ENCODE measurements at regions not wholly inside any gene's neighbourhood (a gene's known extent, or its start where the extent isn't known, plus 50 kb on each side); places are given as distances from the start of the nearest gene placed in this dataset.

GRCh38 chr10:61356354-61356753, 96.8 kb downstream of the TMEM26 start:
- no peak for DNase-seq

DNA sequence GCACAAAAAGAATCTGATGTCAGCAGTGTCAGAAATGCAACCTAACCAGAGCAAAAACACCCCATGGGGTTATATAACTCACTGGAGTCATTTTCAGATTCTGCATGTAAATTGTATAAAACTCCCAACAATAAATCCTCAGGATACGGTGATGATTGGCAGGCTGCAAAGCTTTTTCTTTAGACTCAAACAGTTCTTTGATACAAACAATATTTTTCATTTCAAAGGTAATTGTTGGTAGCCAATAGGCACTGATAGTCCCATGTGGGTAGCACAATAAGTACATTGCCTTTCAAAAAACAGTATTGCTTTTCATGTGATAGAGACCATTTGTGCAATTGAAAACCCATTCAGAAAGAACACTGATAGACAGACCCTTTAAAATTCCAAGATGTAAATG, 98.0 kb downstream of the TMEM26 start:
- no peak for DNase-seq

DNA sequence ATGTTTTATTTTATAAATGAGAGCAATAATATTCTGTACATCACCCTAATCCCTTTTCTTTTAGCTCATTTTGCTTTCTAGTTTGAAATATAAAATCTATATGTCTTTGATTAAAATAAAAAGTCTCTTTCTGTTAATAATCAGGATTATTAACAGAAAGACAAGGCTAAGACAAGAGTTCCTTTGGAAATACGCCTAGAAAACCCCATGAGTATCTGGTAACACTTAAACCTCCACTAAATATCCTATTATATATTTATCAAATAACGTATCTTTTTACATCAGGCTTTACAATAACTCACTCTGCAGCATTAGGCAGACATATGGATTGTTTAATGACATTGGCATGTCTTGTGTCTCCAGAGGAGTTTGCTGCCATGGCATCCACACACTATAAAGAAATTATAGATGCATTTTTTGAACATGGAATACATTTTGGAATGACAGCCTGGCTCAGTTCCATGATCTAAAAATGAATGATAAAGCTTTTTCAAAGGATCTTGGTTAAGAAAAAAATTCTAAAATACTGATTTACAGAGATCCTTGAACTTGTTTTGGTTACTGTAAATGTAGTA, 98.7 kb downstream of the TMEM26 start:
- no peak for DNase-seq

GRCh38 chr10:61350794-61351193, 102.4 kb downstream of the TMEM26 start:
- no peak for DNase-seq

DNA sequence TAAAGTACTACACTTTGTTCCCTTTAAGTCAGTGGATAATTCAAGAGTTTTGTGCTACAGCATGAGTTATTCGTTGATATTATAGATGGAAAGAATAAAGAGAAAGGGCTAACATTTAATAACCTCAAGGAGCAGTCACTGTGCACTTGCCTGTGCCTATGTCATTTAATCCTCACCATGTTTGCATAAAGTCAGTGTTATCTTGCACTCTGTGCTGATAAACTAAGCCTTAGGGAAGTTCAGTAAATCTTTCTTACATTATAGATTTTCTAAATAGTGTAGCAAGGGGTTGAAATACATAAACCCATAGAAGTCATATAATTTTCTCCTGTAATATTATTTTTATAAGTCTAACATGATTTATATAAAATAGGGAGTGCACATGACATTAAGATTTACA, 103.1 kb downstream of the TMEM26 start:
- no peak for DNase-seq

DNA sequence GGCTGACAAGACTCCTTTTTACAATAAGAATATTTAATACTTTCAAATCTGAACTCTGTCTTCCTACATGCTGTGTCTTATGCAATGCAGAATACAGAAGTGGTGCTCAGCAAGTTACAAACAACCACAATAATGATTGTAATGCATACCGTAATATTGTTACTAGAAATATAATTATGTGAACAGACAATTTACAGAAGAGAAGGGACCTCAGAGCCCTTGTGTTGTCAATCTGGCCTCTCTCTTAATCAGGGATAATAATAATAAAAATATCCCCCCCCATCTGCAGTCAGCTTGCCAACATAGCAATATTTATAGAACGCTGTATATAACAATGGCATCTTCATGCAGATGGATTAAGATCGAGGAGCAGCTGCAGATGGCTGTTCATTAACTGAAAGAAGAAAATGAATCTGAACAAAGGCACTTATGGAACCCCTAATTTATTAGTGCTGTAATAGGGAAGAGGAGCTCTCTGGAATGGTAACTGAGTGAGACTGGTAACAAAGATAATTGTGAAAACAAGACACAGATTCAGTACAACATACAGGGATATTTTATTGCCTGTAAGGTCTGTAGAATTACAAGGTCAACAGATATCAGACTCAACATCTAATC, 106.3 kb downstream of the TMEM26 start:
- DNase-seq = no peak

DNA sequence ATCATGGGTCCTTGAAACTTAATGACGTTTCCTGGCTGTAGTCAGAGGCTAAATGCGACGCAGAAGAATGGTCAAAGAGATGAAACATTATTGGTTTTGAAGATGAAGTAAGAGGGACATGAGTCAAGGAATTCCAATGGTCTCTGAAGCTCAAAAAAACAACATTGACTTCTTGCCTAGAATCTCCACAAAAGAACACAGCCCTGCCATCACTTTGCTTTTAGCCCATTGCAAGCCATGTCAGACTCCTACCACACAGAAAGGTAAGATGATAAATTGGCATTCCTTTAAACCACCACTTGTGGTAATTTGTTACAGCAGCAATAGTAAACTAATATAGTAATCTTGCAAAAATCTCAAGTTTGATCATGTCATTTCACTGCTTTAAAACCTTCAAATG, 109.4 kb downstream of the TMEM26 start:
- no peak for DNase-seq

- DNase-seq = no peak
These were observed 110.2 kb downstream of the TMEM26 start for GRCh38 chr10:61342858-61343572.

DNA sequence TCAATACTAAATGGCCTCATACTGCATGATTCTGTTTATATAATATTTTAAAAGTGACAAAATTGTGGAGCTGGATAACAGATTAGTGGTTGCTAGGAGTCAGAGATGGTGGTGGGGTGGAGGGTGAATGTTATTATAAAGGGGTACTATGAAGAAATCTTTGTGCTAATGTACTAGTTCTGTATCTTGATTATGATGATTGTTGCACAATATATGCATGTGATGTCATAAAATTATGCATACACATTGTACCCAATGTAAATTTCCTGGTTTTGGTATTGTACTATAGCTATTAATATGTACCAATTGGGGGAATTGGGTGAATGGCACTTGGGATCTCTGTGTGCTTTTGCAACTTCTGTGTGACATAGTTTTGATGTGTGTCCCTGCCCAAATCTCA, 112.2 kb downstream of the TMEM26 start:
- no peak for DNase-seq

GRCh38 chr10:61338146-61338545, 115.0 kb downstream of the TMEM26 start:
- DNase-seq = no peak

- DNase-seq = no peak
These were observed 115.4 kb downstream of the TMEM26 start for GRCh38 chr10:61337741-61338140.

DNA sequence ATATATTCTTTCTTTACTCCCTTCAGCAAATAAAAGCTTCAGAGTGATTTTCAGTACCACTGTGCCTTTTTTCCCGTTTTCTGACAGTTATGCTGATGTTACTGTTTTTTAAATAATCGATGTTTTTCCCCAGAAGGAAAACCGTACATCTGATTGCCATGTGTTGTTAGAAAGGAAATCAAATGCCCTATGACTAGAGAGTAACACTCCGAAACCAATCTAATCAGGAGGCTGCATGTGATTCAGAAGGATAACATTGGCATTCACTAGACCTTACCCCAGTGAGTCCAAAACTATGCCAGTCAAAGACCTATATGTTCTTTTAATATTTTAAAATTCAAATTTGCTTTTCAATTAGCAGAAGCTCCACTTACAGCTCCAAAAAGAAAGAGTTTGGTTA, 116.3 kb downstream of the TMEM26 start:
- DNase-seq = no peak

DNA sequence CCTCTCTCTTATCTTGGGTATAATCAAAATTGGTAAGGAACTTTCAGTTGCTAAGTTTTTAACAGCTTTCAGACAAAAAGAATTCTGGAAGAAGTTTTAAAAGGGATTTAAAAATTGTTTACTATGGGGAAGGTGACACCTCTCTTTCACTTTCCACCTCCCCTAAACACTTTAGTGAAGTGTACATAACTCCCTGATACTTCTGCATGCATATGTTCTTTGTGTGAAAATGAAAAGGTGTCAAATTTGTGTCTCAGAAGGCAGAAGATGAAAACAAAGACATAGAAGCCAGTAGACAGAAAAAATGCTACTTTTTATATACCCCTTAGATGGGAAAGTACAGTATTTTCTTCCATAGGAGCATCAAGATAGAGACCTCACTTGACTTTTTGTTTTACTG, 117.8 kb downstream of the TMEM26 start:
- no peak for DNase-seq

- DNase-seq = no peak
These were observed 120.6 kb downstream of the TMEM26 start for GRCh38 chr10:61332581-61332980.

GRCh38 chr10:61330669-61331068, 122.5 kb downstream of the TMEM26 start:
- DNase-seq = no peak

DNA sequence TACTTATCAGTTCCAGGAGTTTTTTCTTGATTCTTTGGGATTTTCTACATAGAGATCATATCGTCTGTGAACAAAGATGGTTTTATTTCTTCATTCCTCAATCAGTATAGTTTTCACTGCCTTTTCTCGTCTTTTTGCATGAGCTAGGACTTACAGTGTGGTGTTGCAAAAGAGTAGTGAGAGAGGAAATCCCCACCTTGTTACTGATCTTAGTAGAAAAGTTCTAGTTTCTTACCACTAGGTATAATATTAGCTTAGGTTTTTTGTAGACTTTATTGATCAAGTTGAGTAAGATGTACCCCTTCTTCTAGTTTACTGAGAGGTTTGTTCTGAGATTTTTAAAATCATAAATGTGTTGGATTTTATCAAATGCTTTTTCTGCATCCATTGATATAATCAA, 123.3 kb downstream of the TMEM26 start:
- DNase-seq = no peak

- DNase-seq = no peak
These were observed 127.8 kb downstream of the TMEM26 start for GRCh38 chr10:61325223-61325960.

GRCh38 chr10:61323726-61324125, 129.5 kb downstream of the TMEM26 start:
- DNase-seq = no peak

- no peak for DNase-seq
These were observed 131.9 kb downstream of the TMEM26 start for GRCh38 chr10:61321041-61321857.

- DNase-seq = no peak
These were observed 133.0 kb downstream of the TMEM26 start for GRCh38 chr10:61320257-61320587.

DNA sequence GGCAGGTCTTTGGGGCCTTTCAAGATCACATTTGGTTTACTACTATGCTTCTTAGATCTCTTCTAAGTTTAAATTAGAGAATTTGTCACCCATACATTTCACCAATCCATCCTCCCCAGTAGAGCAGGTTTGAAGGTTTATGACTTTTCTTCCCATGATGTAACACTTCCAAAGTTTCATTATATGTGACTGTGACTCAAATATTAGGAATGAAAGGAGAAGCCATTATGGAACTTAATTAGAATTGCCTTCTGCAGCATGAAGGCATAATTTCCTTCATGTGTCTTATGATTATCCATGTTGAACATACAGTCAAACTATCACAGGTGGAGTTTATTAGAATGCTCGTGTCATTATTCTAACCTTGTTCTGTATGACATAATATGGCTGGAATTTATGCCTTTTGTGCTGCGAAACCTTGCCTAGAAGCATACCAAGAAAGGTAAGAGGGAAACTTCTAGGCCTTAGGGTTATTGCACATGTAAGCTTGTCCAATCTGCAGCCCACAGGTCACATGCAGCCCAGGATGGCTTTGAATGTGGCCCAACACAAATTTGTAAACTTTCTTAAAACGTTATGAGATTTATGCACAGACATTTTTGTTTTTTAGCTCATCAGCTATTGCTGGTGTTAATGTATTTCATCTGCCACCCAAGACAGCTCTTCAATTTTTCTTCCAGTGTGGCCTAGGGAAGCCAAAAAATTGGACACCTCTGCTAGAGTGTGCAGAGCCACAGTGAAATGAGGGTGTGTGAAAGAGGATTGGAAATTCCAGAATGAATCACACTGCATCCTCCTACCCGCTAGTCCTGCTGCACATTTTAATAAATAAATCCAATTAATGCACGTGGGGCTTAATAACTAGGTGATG, 133.6 kb downstream of the TMEM26 start:
- peak; percentile 60 for DNase-seq

DNA sequence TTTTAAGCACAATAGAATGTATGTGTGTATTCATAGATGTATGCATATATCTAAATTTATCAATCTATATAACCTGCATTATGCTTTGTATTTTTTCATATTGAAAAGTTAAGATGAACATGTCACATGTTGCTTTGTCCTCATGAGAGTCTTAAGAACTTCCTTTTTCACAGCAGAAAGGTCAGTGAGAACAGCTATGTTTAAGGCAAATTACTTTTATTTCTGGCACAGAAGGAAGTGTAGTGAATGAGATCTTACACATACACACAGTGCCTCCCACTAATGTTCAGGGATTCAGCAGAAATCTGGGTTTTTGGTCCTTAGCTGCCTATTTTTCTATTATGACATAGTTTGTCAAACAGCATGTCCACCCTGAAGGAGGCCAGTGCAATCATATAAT, 134.8 kb downstream of the TMEM26 start:
- no peak for DNase-seq
